Left kidney (tissue), 1 donor: ENCODE measurements at regions not wholly inside any gene's neighbourhood (a gene's known extent, or its start where the extent isn't known, plus 50 kb on each side); places are given as distances from the start of the nearest gene placed in this dataset.
"Not testable (repeated sequence)": the region's sequence is repeated elsewhere in the genome, so short reads cannot be mapped to it uniquely, and the experiment has no call there.

ENCODE experiments used
- DNase-seq: peaks from one replicate; pipeline ENCODE4 v3.0.0-alpha.2; 2013

- no peak for DNase-seq
Measured at GRCh38 chr13:71300602-71301001, 566.4 kb downstream of the DACH1 start.

- DNase-seq, result no peak
Measured at GRCh38 chr13:71291842-71292146, 575.2 kb downstream of the DACH1 start.

- DNase-seq, result no peak
Measured at GRCh38 chr13:71290963-71291841, 575.8 kb downstream of the DACH1 start.

GRCh38 chr13:71289980-71290379, 577.0 kb downstream of the DACH1 start:
- not testable (repeated sequence) for DNase-seq

GRCh38 chr13:71285700-71286099, 581.3 kb downstream of the DACH1 start:
- no peak for DNase-seq

GRCh38 chr13:71278512-71278911, 588.5 kb downstream of the DACH1 start:
- DNase-seq, result no peak

GRCh38 chr13:71274923-71275608, 591.9 kb downstream of the DACH1 start:
- DNase-seq, result no peak

- DNase-seq, result no peak
Measured at GRCh38 chr13:71261256-71261655, 605.7 kb downstream of the DACH1 start.

- DNase-seq, result no peak
Measured at GRCh38 chr13:71260246-71260645, 606.8 kb downstream of the DACH1 start.

- DNase-seq, result no peak
Measured at GRCh38 chr13:71255633-71256032, 611.4 kb downstream of the DACH1 start.

GRCh38 chr13:71254384-71254783, 612.6 kb downstream of the DACH1 start:
- DNase-seq, result no peak

- DNase-seq, result no peak
Measured at GRCh38 chr13:71252184-71252704, 614.8 kb downstream of the DACH1 start.

- DNase-seq, result no peak
Measured at GRCh38 chr13:71251292-71251951, 615.6 kb downstream of the DACH1 start.

GRCh38 chr13:71249011-71249410, 618.0 kb downstream of the DACH1 start:
- DNase-seq, result no peak

- no peak for DNase-seq
Measured at GRCh38 chr13:71244161-71244560, 622.8 kb downstream of the DACH1 start.

GRCh38 chr13:71242201-71242600, 624.8 kb downstream of the DACH1 start:
- DNase-seq, result no peak

- DNase-seq, result no peak
Measured at GRCh38 chr13:71240911-71241310, 626.1 kb downstream of the DACH1 start.

- no peak for DNase-seq
Measured at GRCh38 chr13:71237332-71237731, 629.7 kb downstream of the DACH1 start.

- no peak for DNase-seq
Measured at GRCh38 chr13:71219698-71220415, 647.1 kb downstream of the DACH1 start.

- DNase-seq, result no peak
Measured at GRCh38 chr13:71218960-71219359, 648.0 kb downstream of the DACH1 start.

GRCh38 chr13:71217827-71218226, 649.2 kb downstream of the DACH1 start:
- DNase-seq, result no peak

- DNase-seq, result peak; percentile 17
Measured at GRCh38 chr13:71214821-71215220, 652.2 kb downstream of the DACH1 start.
